Activated CD8-positive, alpha-beta T cell treated with anti-CD3 and anti-CD28 coated beads, Interleukin-2, amount 10 ng/mL, durations not matched to agents 7 days and 5 days (primary cell): ENCODE measurements at regions not wholly inside any gene's neighbourhood (a gene's known extent, or its start where the extent isn't known, plus 50 kb on each side); places are given as distances from the start of the nearest gene placed in this dataset.
"Not testable (repeated sequence)": the region's sequence is repeated elsewhere in the genome, so short reads cannot be mapped to it uniquely, and the experiment has no call there.

Source experiments
- ATAC-seq: fragments of 150-1000 bp; cut with Tn5 transposase; one replicate; pipeline ENCODE4 v1.10.0; 2021; ENCODE audit warnings: moderate library complexity
- CTCF ChIA-PET: fragments of 350-600 bp; sonication (Branson Sonifier 250); formaldehyde crosslinking; loops from one replicate; lab custom pipeline; 2021; ENCODE audit warnings: antibody characterized with exemption; lab: Charles Lee
- POLR2A ChIA-PET: fragments of 350-600 bp; sonication (Branson Sonifier 250); formaldehyde crosslinking; loops from one replicate; lab custom pipeline; 2021; ENCODE audit warnings: antibody characterized with exemption; lab: Charles Lee
- DNase-seq: peaks from one replicate; pipeline ENCODE4 v3.0.0-alpha.2; 2020
- H3K27ac Mint-ChIP-seq: one replicate; pipeline ENCODE4 v1.8.0; 2021; ENCODE audit warnings: mild to moderate bottlenecking, mixed read lengths
- H3K27me3 Mint-ChIP-seq: one replicate; pipeline ENCODE4 v1.8.0; 2021; ENCODE audit warnings: low read depth, mixed read lengths
- H3K36me3 Mint-ChIP-seq: one replicate; pipeline ENCODE4 v1.8.0; 2021; ENCODE audit warnings: low read depth, mixed read lengths
- H3K4me1 Mint-ChIP-seq: one replicate; pipeline ENCODE4 v1.8.0; 2021; ENCODE audit warnings: low read depth, mixed read lengths
- H3K4me3 Mint-ChIP-seq: one replicate; pipeline ENCODE4 v1.8.0; 2021; ENCODE audit warnings: mild to moderate bottlenecking, mixed read lengths
- H3K9me3 Mint-ChIP-seq: one replicate; pipeline ENCODE4 v1.8.0; 2022; ENCODE audit warnings: mixed read lengths; ENCODE audit not compliant: insufficient read depth

DNA sequence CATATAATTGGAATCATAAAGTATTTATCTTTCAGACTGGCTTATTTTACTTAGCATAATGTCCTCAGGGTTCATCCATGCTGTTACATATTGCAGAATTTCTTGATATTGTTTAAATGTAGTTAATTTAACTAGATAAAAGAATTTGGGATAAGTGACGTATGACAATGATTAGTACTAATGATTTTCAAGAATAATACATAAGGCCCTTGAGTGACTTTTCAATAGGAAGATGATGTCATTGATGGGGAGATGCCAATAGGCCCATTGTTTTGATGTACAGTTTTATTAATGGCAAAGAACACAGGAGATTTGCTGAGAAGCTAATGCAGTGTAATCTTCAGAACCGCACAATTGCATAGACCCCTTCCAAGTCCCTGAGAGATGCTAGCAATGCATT, 537.4 kb upstream of the PHF14 start:
- ATAC-seq (no peak), DNase-seq (no peak)
- Mint-ChIP-seq H3K4me3 (no peak overlapping the region), H3K27me3 (no peaks in the 10 kb centered on the region), H3K4me1 (no peaks in the 10 kb centered on the region), H3K36me3 (no peaks in the 10 kb centered on the region), H3K9me3 (no peaks in the 10 kb centered on the region), H3K27ac (no peak overlapping the region)
- ChIA-PET CTCF (no interaction called here), POLR2A (no interaction called here)

- CTCF ChIA-PET = no interaction called here
- Mint-ChIP-seq H3K9me3 (no peaks in the 10 kb centered on the region), H3K27me3 (no peaks in the 10 kb centered on the region), H3K27ac (no peak overlapping the region), H3K4me1 (no peaks in the 10 kb centered on the region), H3K4me3 (no peak overlapping the region), H3K36me3 (no peaks in the 10 kb centered on the region)
- POLR2A ChIA-PET = no interaction called here
- DNase-seq = no peak
- no peak for ATAC-seq
Measured at GRCh38 chr7:10439027-10439426, 534.6 kb upstream of the PHF14 start.

- ATAC-seq = no peak
- H3K4me1 Mint-ChIP-seq = no peaks in the 10 kb centered on the region
- CTCF ChIA-PET = no interaction called here
Measured at GRCh38 chr7:10455936-10456335, 517.7 kb upstream of the PHF14 start.

GRCh38 chr7:10460474-10460873, 513.2 kb upstream of the PHF14 start:
- Mint-ChIP-seq H3K36me3 (no peaks in the 10 kb centered on the region), H3K4me3 (no peak overlapping the region), H3K4me1 (no peaks in the 10 kb centered on the region), H3K27ac (no peak overlapping the region), H3K27me3 (no peaks in the 10 kb centered on the region), H3K9me3 (peaks cover 4% of the 10 kb centered on the region)
- DNase-seq (no peak), ATAC-seq (no peak)
- CTCF ChIA-PET = no interaction called here
- POLR2A ChIA-PET = no interaction called here

More at GRCh38 chr7:10455936-10456335, 517.7 kb upstream of the PHF14 start:
- Mint-ChIP-seq H3K36me3 (no peaks in the 10 kb centered on the region), H3K27ac (no peak overlapping the region), H3K4me3 (no peak overlapping the region), H3K27me3 (no peaks in the 10 kb centered on the region), H3K9me3 (peaks cover 11% of the 10 kb centered on the region)
- POLR2A ChIA-PET = no interaction called here
- no peak for DNase-seq

DNA sequence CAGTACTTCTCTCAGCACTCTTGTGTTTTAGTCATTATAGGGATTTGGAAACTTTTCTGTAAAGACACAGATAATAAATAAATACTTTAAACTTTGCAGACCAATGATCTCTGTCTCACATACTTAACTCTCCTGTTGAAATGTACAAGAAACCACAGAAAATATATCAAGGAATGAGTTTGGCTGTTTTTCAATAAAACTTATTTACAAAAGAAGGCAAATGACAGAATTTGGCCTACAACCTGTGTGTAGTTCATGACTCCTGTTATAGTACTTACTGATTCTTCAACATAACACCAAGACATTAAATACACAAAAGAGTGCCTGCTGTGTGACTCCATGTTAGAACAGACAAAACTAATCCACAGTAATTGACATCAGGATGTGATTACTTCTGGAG, 510.0 kb upstream of the PHF14 start:
- CTCF ChIA-PET = no interaction called here
- H3K27me3 Mint-ChIP-seq = no peaks in the 10 kb centered on the region
- no peaks in the 10 kb centered on the region for H3K36me3 Mint-ChIP-seq
- no peak for DNase-seq
- POLR2A ChIA-PET = no interaction called here
- no peak overlapping the region for H3K4me3 Mint-ChIP-seq
- no peaks in the 10 kb centered on the region for H3K9me3 Mint-ChIP-seq
- no peaks in the 10 kb centered on the region for H3K4me1 Mint-ChIP-seq
- H3K27ac Mint-ChIP-seq = no peak overlapping the region
- ATAC-seq = no peak

- DNase-seq, H3K27me3 Mint-ChIP-seq, CTCF ChIA-PET, H3K27ac Mint-ChIP-seq, H3K36me3 Mint-ChIP-seq, H3K4me1 Mint-ChIP-seq, H3K9me3 Mint-ChIP-seq, POLR2A ChIA-PET, H3K4me3 Mint-ChIP-seq, ATAC-seq: not testable (repeated sequence)
Measured at GRCh38 chr7:10465536-10465935, 508.1 kb upstream of the PHF14 start.

GRCh38 chr7:10468908-10469307, 504.8 kb upstream of the PHF14 start:
- ChIA-PET POLR2A (no interaction called here), CTCF (no interaction called here)
- no peaks in the 10 kb centered on the region for H3K36me3 Mint-ChIP-seq
- DNase-seq = no peak
- no peak for ATAC-seq
- no peaks in the 10 kb centered on the region for H3K27me3 Mint-ChIP-seq
- no peak overlapping the region for H3K27ac Mint-ChIP-seq
- no peaks in the 10 kb centered on the region for H3K9me3 Mint-ChIP-seq
- H3K4me1 Mint-ChIP-seq = no peaks in the 10 kb centered on the region
- H3K4me3 Mint-ChIP-seq = no peak overlapping the region

- CTCF ChIA-PET = no interaction called here
- ATAC-seq = no peak
- Mint-ChIP-seq H3K27me3 (no peaks in the 10 kb centered on the region), H3K4me1 (no peaks in the 10 kb centered on the region), H3K9me3 (no peaks in the 10 kb centered on the region), H3K36me3 (no peaks in the 10 kb centered on the region), H3K27ac (no peak overlapping the region), H3K4me3 (no peak overlapping the region)
- POLR2A ChIA-PET = no interaction called here
- no peak for DNase-seq
Measured at GRCh38 chr7:10469476-10469875, 504.2 kb upstream of the PHF14 start.

- Mint-ChIP-seq H3K9me3 (no peaks in the 10 kb centered on the region), H3K27ac (no peak overlapping the region), H3K27me3 (no peaks in the 10 kb centered on the region), H3K4me1 (no peaks in the 10 kb centered on the region), H3K36me3 (no peaks in the 10 kb centered on the region), H3K4me3 (no peak overlapping the region)
- ChIA-PET POLR2A (no interaction called here), CTCF (no interaction called here)
- ATAC-seq (no peak), DNase-seq (no peak)
Measured at GRCh38 chr7:10471280-10472058, 502.2 kb upstream of the PHF14 start.

GRCh38 chr7:10472115-10472514, 501.6 kb upstream of the PHF14 start:
- H3K27me3 Mint-ChIP-seq = no peaks in the 10 kb centered on the region
- H3K4me1 Mint-ChIP-seq = no peaks in the 10 kb centered on the region
- ChIA-PET POLR2A (no interaction called here), CTCF (no interaction called here)
- DNase-seq (no peak), ATAC-seq (no peak)
- no peaks in the 10 kb centered on the region for H3K36me3 Mint-ChIP-seq
- no peak overlapping the region for H3K4me3 Mint-ChIP-seq
- H3K9me3 Mint-ChIP-seq = no peaks in the 10 kb centered on the region
- H3K27ac Mint-ChIP-seq = no peak overlapping the region

- no peak for ATAC-seq
- Mint-ChIP-seq H3K4me3 (no peak overlapping the region), H3K27ac (no peak overlapping the region), H3K27me3 (no peaks in the 10 kb centered on the region), H3K9me3 (no peaks in the 10 kb centered on the region), H3K4me1 (no peaks in the 10 kb centered on the region), H3K36me3 (no peaks in the 10 kb centered on the region)
- POLR2A ChIA-PET = no interaction called here
- DNase-seq = no peak
- CTCF ChIA-PET = no interaction called here
Measured at GRCh38 chr7:10473569-10473968, 500.1 kb upstream of the PHF14 start.

DNA sequence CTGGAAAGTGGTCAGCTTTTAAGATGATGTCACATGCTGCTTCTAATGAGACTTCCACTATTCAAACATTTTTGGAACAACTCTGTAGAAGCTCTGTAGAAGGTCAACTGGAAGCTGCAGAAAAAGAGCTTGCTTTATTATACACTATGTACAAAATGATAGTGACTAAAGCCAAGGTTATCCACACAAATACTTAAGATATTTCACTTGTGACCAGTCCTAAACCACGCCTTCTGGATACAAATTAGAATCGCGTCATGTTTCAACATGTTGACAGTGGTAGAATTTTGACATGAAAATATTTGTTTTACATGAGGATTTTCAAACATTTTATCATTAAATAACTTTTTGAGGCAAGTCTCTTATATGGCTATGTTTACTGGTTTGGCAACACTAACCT, 499.6 kb upstream of the PHF14 start:
- CTCF ChIA-PET = no interaction called here
- H3K27me3 Mint-ChIP-seq = no peaks in the 10 kb centered on the region
- H3K4me1 Mint-ChIP-seq = no peaks in the 10 kb centered on the region
- no peak overlapping the region for H3K4me3 Mint-ChIP-seq
- ATAC-seq (no peak), DNase-seq (no peak)
- POLR2A ChIA-PET = no interaction called here
- H3K9me3 Mint-ChIP-seq = no peaks in the 10 kb centered on the region
- no peaks in the 10 kb centered on the region for H3K36me3 Mint-ChIP-seq
- no peak overlapping the region for H3K27ac Mint-ChIP-seq
